HG03469 (cell line): ENCODE measurements at regions not wholly inside any gene's neighbourhood (a gene's known extent, or its start where the extent isn't known, plus 50 kb on each side); places are given as distances from the start of the nearest gene placed in this dataset.
"Not testable (repeated sequence)": the region's sequence is repeated elsewhere in the genome, so short reads cannot be mapped to it uniquely, and the experiment has no call there.

Source experiments
- ATAC-seq: cut with Tn5 transposase; IDR thresholded peaks from one replicate; pipeline ENCODE4 v1.9.1; 2021; ENCODE audit warnings: mild to moderate bottlenecking, moderate library complexity, moderate number of reproducible peaks; ENCODE audit not compliant: unreplicated experiment

- no peak for ATAC-seq
Observed at GRCh38 chr13:58324161-58324560, 692.6 kb downstream of the PCDH17 start.

GRCh38 chr13:58329746-58330145 is 698.2 kb downstream of the PCDH17 start:
- no peak for ATAC-seq

- no peak for ATAC-seq
Observed at GRCh38 chr13:58340895-58341294, 709.4 kb downstream of the PCDH17 start.

DNA sequence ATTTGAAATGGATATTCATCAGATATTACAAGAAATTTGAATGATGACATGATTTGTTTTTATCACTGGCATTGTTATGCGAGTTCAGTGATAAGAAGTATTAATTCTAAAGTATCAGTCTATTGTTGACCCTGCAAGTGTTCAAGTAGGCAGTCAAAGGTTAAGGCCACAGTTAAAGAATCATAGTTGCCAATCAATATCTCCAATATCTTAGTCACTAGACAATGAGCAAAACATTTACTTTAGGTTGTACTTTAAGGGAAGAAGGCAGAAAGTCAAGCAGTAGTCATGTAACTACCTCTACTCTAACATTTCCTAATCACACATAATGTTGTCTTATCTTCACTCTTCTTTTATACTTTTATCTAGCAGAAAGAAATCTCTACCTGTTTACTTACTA is 709.8 kb downstream of the PCDH17 start:
- ATAC-seq, result no peak

GRCh38 chr13:58343076-58343475 is 711.5 kb downstream of the PCDH17 start:
- ATAC-seq, result no peak

GRCh38 chr13:58352100-58352499 is 720.6 kb downstream of the PCDH17 start:
- ATAC-seq, result not testable (repeated sequence)

- ATAC-seq, result no peak
Observed at GRCh38 chr13:58369936-58370335, 738.4 kb downstream of the PCDH17 start.

DNA sequence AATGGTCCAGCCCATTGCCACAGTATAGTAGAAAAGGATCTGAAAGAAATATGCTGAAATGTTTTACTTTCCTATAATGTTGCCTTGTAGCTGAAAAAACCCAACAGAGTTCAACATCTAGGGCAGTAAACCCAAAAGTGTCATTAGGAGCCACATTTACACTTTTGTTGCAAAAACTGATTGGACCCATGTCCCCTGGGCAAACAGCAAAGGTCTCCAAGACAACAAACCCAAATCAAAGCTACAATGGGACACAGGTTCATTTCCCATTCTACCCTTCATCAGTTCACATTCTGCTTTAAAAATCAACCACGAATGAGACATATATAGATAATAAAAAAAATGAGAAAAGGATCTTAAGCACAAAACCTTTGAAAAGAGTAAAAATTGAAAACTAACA is 744.8 kb downstream of the PCDH17 start:
- no peak for ATAC-seq

DNA sequence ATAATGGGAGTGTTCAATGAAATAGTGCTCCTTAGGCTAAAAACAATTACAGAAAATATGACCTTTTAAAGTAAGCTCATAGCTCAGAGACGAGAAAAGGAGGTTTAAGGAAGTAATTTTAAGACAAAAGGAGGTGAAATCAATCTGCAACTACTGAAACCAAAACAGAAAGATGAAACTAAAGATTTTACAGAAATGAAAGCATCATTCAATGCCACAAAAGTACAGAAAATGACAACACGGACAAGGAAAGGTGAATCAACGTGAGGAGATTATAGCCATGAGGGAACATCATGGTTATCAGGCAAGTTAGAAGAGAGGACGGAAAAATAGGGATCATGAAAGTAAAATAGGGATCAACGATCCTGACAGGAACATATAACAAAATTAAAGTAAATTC is 745.2 kb downstream of the PCDH17 start:
- no peak for ATAC-seq

GRCh38 chr13:58379221-58379620 is 747.7 kb downstream of the PCDH17 start:
- ATAC-seq, result no peak

GRCh38 chr13:58385336-58385735 is 753.8 kb downstream of the PCDH17 start:
- ATAC-seq, result not testable (repeated sequence)

DNA sequence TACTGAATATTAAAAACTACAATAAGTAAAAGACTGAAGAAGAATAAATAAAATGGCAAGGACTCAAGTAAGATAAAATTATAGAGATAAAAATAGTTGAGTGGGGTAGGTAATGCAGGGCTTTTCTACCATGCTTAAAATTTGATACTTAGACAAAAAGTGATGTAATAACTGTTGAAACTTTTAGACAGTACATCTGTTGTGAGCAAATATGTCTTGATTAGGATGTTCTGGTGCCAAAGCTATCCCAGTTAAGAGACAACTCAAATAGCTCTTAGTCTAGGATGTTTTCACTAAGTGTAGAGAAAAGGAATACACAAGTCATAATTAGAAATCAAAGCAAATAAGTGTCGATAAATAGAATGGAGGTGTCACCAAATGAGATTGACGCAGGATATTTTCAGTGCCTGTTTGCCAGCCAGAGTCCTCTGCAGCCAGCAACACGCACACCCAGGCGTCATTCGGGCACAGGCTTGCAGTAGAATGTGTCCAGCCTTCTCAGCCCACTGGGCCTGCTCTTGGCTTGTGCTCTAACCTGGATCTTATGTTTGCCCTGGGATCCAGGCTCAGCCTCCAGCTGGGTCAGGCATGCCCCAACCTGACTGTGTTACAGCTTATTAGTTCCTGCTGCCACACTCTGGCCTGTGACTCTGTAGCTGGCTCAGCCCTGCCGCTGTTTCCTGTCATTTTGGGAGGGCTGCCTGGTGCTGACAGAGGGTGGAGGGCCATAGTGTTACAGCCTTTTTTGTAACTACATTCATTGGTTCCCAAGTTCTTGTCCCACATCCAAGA is 766.2 kb downstream of the PCDH17 start:
- ATAC-seq, result no peak

- no peak for ATAC-seq
Observed at GRCh38 chr13:58399263-58399662, 767.7 kb downstream of the PCDH17 start.

DNA sequence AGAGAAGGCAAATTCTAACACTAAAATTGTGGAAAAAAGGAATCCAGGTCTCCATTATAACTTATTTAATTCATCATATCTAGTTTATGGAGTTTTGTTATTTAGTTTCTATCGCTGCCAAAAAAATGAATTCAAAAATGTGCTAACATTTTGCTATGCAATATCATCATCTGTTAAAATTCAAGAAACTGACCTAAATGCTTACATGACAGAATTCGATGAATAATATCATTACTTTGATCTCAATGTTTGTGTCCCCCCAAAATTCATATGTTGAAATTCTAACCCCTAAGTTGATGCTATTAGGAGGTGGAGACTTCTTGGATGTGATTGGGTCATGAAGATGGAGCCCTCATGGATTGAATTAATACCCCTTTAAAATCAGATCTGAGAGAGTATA is 775.0 kb downstream of the PCDH17 start:
- ATAC-seq, result no peak

DNA sequence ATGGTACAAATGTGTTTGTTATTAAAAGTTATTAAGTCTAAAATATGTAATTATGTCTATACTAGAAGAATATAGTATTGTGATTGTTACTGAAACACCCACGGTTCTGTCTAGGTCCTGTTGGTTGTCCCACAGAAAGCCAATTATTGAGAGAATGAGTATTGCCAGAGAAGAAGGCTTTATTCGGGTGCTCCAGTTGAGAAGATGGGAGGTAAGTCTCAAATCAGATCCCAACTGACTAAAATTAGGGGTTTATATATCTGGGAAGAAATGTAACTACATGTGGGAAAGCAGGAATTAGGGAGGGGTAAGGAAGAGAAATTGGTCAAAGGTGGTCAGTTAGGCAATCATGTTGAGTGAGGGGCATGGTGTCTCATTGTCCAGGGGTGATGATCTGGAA is 798.4 kb downstream of the PCDH17 start:
- no peak for ATAC-seq

DNA sequence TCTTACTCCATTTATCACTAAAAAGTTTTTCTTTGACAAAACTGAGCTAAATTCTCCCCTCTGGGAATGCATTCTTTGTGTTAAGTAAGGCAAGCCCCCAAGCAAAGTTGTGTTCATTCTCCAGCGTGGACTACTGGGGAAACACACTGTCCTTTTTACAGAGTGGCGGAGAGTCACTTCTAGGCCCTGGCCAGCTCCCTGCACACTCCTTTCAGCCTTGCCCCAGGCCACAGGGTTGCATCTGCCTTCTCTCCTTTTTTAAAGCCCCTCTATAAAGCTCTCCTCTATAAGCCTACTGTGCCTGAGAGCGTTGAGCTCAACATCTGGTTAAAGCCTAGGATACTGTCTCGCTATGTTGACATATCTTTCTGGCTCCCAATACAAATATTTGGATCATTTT is 803.4 kb downstream of the PCDH17 start:
- no peak for ATAC-seq

GRCh38 chr13:58437427-58437826 is 805.9 kb downstream of the PCDH17 start:
- ATAC-seq, result no peak

GRCh38 chr13:58446979-58447378 is 815.4 kb downstream of the PCDH17 start:
- ATAC-seq, result no peak

- ATAC-seq, result no peak
Observed at GRCh38 chr13:58452123-58452623, 820.6 kb downstream of the PCDH17 start.

- ATAC-seq, result no peak
Observed at GRCh38 chr13:58455094-58455493, 823.5 kb downstream of the PCDH17 start.

- no peak for ATAC-seq
Observed at GRCh38 chr13:58461217-58461616, 829.7 kb downstream of the PCDH17 start.

- ATAC-seq, result no peak
Observed at GRCh38 chr13:58463841-58464240, 832.3 kb downstream of the PCDH17 start.

- ATAC-seq, result no peak
Observed at GRCh38 chr13:58467176-58467575, 835.6 kb downstream of the PCDH17 start.
